HPDE6-E6E7 (cell line): ENCODE measurements at regions not wholly inside any gene's neighbourhood (a gene's known extent, or its start where the extent isn't known, plus 50 kb on each side); places are given as distances from the start of the nearest gene placed in this dataset.

Source experiments
- DNase-seq: peaks from one replicate; pipeline ENCODE4 v3.0.0; 2011; ENCODE audit warnings: missing footprints; ENCODE audit errors: extremely low spot score

DNA sequence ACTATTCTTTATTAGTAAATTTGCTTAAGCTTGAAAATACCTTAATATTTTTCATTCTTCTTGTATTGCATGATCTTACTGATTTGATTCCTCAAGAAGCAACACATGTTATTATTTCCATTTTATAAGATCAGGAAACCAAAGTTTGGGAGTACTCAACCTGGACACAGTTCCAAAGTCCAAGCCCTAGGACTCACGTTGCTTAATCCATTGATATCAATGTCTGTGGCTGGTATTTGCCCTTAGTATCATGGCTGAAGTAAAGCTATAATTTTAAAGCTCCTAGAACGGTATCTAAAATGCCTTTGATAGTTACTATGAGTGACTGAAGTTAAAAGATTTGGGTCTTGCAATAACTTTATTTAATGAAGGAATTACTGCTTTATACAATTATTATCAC lies 1045.3 kb downstream of the TUSC7 start:
- DNase-seq: no peak

- DNase-seq: no peak
These were observed 1047.0 kb downstream of the TUSC7 start for GRCh38 chr3:117756563-117756962.

- DNase-seq: no peak
These were observed 1052.4 kb downstream of the TUSC7 start for GRCh38 chr3:117761703-117762620.

- peak; percentile 38 for DNase-seq
These were observed 1053.0 kb downstream of the TUSC7 start for GRCh38 chr3:117762621-117763037.

DNA sequence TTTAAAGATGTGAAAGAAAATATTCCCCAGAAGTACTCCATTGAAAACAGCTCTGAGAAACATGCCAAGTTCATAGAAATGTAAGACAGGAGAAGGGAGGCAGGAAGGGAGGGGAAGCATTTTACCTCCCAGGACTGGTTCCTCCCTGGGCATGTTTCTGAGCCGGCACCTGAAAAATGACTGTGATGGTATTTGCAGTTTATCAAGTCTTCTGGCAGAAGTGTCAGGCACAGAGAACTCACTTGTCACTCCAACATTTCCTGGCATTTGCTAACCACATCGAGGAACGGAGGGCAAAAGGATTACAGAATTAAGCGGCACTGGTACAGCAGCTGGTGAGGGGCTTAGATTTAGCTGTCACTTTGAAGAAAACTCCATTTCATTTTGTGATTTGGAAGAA lies 1054.0 kb downstream of the TUSC7 start:
- DNase-seq: no peak

- no peak for DNase-seq
These were observed 1059.0 kb downstream of the TUSC7 start for GRCh38 chr3:117768581-117768980.

DNA sequence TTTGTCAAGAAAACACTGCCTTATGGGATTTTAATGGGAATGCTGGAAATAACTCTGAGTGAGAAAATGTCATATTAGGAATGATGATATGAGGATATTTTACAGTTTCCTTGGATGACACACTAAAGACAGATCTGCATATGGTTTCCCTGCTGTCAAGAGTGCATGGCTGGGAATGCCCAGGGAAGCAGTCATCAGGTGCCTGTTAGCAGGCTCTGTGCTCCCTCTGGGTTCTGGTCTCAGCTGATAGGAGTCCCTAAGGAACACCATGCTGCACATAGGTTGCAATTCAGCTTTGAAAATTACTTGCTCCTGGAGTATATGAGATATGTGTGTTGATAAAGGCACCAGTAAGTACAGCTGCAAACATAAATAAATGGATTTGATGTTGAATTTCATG lies 1064.6 kb downstream of the TUSC7 start:
- DNase-seq: no peak

- no peak for DNase-seq
These were observed 1076.8 kb downstream of the TUSC7 start for GRCh38 chr3:117786349-117786748.

DNA sequence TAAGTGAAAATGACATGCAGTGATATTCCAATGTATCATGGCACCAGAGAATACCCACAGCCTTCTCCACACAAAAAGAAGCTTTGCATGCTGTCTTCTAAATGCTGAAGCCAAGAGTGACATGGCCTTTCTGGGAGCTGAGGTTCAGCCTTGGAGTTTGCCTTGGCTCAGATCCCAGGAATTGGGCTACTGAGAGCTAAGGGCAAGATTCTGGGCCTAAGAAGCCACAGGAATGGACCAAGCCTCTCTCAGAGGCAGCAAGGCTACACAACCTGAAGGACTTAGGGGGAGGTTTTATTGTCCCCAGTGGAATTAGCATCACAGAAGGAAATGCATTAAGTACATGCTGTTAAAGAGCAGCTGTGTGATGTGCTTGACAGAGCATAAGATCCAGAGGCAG lies 1078.5 kb downstream of the TUSC7 start:
- DNase-seq: no peak

DNA sequence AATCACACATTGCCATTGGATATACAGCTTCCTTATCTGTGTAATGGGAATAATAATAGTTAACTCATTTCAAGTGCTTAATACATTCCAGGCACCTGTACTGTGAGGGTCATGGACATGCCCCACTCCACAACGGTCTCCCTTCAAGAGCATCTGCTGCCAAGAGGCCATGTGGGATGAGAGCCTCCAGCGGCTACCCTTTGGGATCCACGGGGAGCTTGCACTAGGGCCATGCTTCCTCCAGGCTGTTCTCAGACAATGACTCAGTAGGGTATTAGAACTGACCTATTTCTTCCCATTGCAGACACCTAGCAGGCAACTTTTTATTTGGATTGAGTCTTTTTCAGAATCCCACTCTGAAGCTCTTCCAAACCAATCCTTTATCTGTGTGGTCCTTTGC lies 1078.9 kb downstream of the TUSC7 start:
- no peak for DNase-seq

GRCh38 chr3:117790235-117790987 lies 1080.8 kb downstream of the TUSC7 start:
- no peak for DNase-seq

- no peak for DNase-seq
These were observed 1084.2 kb downstream of the TUSC7 start for GRCh38 chr3:117793622-117794265.

GRCh38 chr3:117798221-117798620 lies 1088.6 kb downstream of the TUSC7 start:
- no peak for DNase-seq

DNA sequence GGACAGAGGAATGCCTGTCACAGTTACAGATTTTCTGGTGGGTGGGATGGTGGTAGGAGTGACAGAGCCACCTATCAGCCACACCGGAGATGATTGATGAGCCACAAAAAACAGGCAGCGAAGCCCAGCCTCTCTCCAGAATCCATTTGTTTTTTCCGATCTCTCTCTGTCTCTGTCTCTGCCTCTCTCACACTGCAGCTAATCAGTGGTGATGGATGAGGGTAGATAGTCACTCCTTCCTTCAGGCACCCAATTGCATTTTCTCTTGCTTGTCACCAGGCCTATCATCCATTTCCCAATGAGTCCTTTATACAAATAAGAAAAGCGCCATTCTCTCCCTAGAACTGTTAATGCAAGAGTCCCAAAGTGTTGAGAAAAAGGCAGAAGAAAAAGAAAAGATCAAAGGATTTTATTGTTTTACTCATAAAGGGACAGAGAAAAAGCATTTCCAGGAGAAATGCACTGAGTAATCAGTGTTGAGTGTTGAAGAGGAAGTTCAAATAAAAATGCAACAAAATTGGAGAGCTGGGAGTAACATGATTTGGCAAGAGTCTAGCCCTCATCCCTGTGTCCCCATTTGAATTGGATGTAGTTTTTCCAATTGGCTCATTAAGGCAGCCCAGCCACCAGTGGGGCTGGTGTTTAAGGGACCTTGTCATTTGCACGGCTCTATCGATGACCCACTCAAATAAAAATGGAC lies 1089.3 kb downstream of the TUSC7 start:
- no peak for DNase-seq

DNA sequence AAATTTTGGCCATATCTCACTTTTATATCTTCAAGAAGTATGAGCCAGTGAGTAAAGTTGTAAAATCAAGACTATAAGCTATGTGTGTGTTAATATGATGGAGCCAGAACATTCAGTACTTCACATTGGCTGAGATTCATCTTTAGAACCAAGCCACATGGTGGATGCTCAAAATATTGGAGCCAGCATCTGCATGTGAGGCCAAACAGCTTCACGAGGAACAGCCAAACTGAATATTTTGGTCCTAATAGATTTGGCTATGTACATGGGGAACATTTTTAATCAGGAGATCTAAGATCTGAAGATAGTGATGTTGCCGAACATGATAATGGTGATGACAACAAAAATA lies 1089.8 kb downstream of the TUSC7 start:
- no peak for DNase-seq

GRCh38 chr3:117801912-117802239 lies 1092.3 kb downstream of the TUSC7 start:
- no peak for DNase-seq

- no peak for DNase-seq
These were observed 1099.9 kb downstream of the TUSC7 start for GRCh38 chr3:117809186-117810081.

DNA sequence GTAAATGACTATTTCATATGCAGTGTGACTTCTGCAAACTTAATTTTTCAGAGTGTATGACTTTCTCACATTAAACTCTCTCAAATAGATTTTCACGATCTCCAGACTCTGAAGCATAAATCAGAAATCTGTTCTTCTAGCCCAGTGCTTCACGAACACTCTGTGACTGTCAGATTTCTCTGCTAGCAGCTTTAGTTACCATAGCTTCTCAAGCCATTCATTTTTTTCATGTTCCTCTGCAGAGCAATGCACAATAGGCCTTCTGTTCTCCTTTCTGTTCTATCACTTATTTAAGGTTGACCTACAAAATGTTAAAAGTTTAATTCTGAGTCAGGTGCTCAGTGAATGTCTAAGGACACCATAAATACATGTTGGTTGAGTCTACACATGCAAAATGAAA lies 1102.2 kb downstream of the TUSC7 start:
- DNase-seq: no peak

- no peak for DNase-seq
These were observed 1105.4 kb downstream of the TUSC7 start for GRCh38 chr3:117814975-117815374.

- no peak for DNase-seq
These were observed 1107.5 kb downstream of the TUSC7 start for GRCh38 chr3:117817103-117817502.

GRCh38 chr3:117818592-117818991 lies 1109.0 kb downstream of the TUSC7 start:
- DNase-seq: no peak
